Heart left ventricle (tissue), 16 donors: ENCODE measurements at regions not wholly inside any gene's neighbourhood (a gene's known extent, or its start where the extent isn't known, plus 50 kb on each side); places are given as distances from the start of the nearest gene placed in this dataset.
"Not testable (repeated sequence)": the region's sequence is repeated elsewhere in the genome, so short reads cannot be mapped to it uniquely, and the experiment has no call there.

Source experiments
- ATAC-seq, 4 donors: fragments of 200-7000 bp; cut with Tn5 transposase; one replicate each; pipeline ENCODE4 v1.9.1; 2020 to 2022; ENCODE audit warnings: moderate library complexity in 4 of 4, mild to moderate bottlenecking in 3 of 4, moderate number of reproducible peaks in 1 of 4
- DNase-seq, 5 donors: peaks; one replicate each; pipeline ENCODE4 v3.0.0-alpha.2; 2020
- H3K27ac ChIP-seq, 12 donors: fragments of 200-600 bp; sonication (generic) in 4 of 12; one replicate each; pipeline versions ENCODE4 v1.5.0 to v1.8.0; 2016 to 2022; ENCODE audit warnings: mild to moderate bottlenecking in 2 of 12
- H3K27me3 ChIP-seq, 9 donors: fragments of 200-600 bp; sonication (generic) in 2 of 9; one replicate each; pipeline versions ENCODE4 v1.5.1 to v1.8.0; 2016 to 2022; ENCODE audit warnings: mild to moderate bottlenecking in 3 of 9
- H3K36me3 ChIP-seq, 9 donors: fragments of 200-600 bp; sonication (generic) in 2 of 9; one replicate each; pipeline versions ENCODE4 v1.5.0 to v1.8.0; 2018 to 2022; ENCODE audit warnings: mild to moderate bottlenecking in 2 of 9
- H3K4me1 ChIP-seq, 12 donors: fragments of 200-600 bp; sonication (generic) in 4 of 12; one replicate each; pipeline versions ENCODE4 v1.5.0 to v1.8.0; 2016 to 2022; ENCODE audit warnings: mild to moderate bottlenecking in 3 of 12
- H3K4me3 ChIP-seq, 12 donors: fragments of 200-600 bp; sonication (generic) in 4 of 12; one replicate each; pipeline versions ENCODE4 v1.5.0 to v1.8.0; 2017 to 2022; ENCODE audit warnings: mild to moderate bottlenecking in 9 of 12, moderate library complexity in 4 of 12
- H3K9me3 ChIP-seq, 12 donors: fragments of 200-600 bp; sonication (generic) in 4 of 12; one replicate each; pipeline versions ENCODE4 v1.5.0 to v1.8.0; 2016 to 2022; ENCODE audit warnings: mild to moderate bottlenecking in 1 of 12
- POLR2A ChIP-seq, 2 donors: fragments of 450-650 bp; IDR thresholded peaks; one replicate each; pipeline ENCODE4 v1.6.1; 2017; ENCODE audit warnings: antibody characterized with exemption in 2 of 2, mild to moderate bottlenecking in 2 of 2, moderate library complexity in 2 of 2
- WGBS, 4 donors: extraction: QIAGEN DNeasy Blood & Tissue Kit in 2 of 4; methylation state at CpG; one replicate each; pipeline versions ENCODE4 v1.1.5 to v1.1.7; 2013 to 2018; 5-methylcytosine and 5-hydroxymethylcytosine counted together
- intact Hi-C, 10 donors: fragments of 100-400 bp; cut with DNase I; formaldehyde crosslinking; loops; one replicate each; pipeline versions ENCODE4 v1.11.1 to v1.14.2; 2022
- TF ChIP-seq, protein P1 (sequence below), 12 donors: fragments of 200-600 bp; sonication (generic) in 4 of 12; IDR thresholded peaks; one replicate each; pipeline versions ENCODE4 v1.5.0 to v1.8.0; 2018 to 2022; ENCODE audit warnings: antibody characterized with exemption in 12 of 12, mild to moderate bottlenecking in 5 of 12
- donor health status: ischemic (EF 13 %, LVEDD 7.1; RV severe dilation, severe dysfunction).
- donor health status: healthy with polysubstance abuse.
- donor health status: DM: no; HTN: yes; CAD: no.
- donor health status: DM: no; HTN: no; CAD: no.
- donor health status: ischemic (EF 25% LVEDD 6.9; RV normal size, moderate dysfunction).
- donor health status: ischemic (EF 25% LVEDD 5.7; RV mildly dilated, moderate dysfunction).
- donor health status: healthy.
- donor health status: DM: yes; HTN: yes; CAD: no.
- donor health status: ischemic (EF 35%, LVEDD 5.7; RV mildly dilated, moderate dysfunction).
- donor health status: nonischemic (EF 11% LVEDD 7.7; RV severe dilation, severe dysfunction).
- donor health status: DM: yes; HTN: yes; CAD: no.
- donor health status: PGD.
- donor health status: ischemic (EF 29% LVEDD 5.4; RV normal size, mild dysfunction).
- donor health status: nonischemic (EF 23%, LVEDD 6.1; RV moderate dilation, normal function).

DNA sequence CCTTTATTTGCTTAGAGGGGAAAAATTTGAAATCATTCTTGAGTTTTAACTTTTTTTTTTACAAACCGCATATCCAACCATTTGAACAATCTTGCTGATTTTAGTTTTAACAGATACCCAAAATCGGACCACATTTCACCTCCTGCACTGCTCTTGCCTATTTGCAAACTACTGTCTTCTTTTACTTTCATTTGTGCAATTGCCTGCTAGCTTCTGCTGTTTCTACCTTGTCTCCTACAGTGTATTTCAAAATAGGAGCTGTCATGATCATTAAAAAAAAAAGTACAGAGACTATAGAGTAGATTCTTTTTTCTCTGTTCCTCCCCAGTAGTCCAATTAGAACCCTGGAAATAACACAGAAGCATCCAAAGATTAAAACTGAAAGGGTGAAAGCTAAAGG is 1081.2 kb downstream of the SOCS6 start:
- Histone ChIP-seq H3K9me3 (peaks cover 0 to 40% (median 14%) of the 10 kb centered on the region in 12 donors), H3K4me1 (no peaks in the 10 kb centered on the region), H3K4me3 (no peak overlapping the region), H3K27me3 (no peaks in the 10 kb centered on the region), H3K36me3 (no peaks in the 10 kb centered on the region), H3K27ac (no peak overlapping the region)
- intact Hi-C loops = no loop called here
- TF ChIP-seq, protein P1, sequence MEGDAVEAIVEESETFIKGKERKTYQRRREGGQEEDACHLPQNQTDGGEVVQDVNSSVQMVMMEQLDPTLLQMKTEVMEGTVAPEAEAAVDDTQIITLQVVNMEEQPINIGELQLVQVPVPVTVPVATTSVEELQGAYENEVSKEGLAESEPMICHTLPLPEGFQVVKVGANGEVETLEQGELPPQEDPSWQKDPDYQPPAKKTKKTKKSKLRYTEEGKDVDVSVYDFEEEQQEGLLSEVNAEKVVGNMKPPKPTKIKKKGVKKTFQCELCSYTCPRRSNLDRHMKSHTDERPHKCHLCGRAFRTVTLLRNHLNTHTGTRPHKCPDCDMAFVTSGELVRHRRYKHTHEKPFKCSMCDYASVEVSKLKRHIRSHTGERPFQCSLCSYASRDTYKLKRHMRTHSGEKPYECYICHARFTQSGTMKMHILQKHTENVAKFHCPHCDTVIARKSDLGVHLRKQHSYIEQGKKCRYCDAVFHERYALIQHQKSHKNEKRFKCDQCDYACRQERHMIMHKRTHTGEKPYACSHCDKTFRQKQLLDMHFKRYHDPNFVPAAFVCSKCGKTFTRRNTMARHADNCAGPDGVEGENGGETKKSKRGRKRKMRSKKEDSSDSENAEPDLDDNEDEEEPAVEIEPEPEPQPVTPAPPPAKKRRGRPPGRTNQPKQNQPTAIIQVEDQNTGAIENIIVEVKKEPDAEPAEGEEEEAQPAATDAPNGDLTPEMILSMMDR (IDR thresholded peaks at IDR 0.05) = no peak
- no peak for TF ChIP-seq POLR2A (IDR thresholded peaks at IDR 0.05)
- WGBS, 4 donors = 88 to 92% (median 90%) methylated on average over 2 of the region's 2 CpGs
- DNase-seq (no peak), ATAC-seq (no peak)

DNA sequence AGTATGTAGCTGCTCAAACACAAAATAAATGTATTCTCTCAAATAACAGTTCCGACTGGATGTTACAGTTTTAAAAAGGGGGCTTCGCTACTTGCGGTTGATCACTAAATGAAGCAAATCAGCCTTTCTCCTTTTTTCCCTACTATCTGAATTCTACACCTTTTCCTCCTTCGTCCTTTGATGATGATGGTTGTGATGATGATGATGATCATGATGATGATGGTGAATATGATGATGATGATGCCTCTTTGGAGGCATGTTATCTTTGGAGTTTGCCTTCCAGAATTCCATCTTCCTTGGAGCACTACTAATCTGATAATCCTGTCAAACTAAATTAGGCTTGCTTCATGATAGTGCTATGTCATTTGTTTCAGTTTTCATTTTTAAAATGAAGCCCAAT is 1073.3 kb downstream of the SOCS6 start:
- intact Hi-C loops = no loop called here

DNA sequence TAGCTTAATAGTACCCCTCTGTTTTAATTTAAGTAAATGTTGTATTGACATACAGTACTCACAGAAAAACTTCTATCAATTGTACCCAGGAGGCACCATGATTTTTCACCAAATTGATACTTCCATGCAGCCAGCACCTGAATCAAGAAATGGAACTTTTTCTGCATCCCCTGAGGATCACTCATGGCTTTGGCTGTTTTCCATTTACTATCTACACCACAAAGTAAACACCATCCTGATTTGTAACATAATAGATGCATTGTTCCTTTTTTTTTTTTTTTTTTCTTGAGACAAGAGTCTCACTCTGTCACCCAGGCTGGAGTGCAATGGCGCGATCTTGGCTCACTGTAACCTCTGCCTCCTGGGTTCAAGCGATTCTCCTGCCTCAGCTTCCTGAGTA is 1066.8 kb downstream of the SOCS6 start:
- H3K4me3 ChIP-seq, ATAC-seq, H3K36me3 ChIP-seq, H3K4me1 ChIP-seq, H3K27me3 ChIP-seq, DNase-seq, intact Hi-C loops, H3K27ac ChIP-seq, H3K9me3 ChIP-seq: not testable (repeated sequence)
- 85 to 95% (median 91%) methylated on average over 3 of the region's 3 CpGs for WGBS, 4 donors

More for the DNA sequence above, 1073.3 kb downstream of the SOCS6 start:
- Histone ChIP-seq H3K27ac (no peak overlapping the region), H3K27me3 (no peaks in the 10 kb centered on the region), H3K4me3 (no peak overlapping the region), H3K9me3 (peaks cover 0 to 33% (median 13%) of the 10 kb centered on the region in 12 donors), H3K4me1 (no peaks in the 10 kb centered on the region), H3K36me3 (no peaks in the 10 kb centered on the region)
- no peak for DNase-seq
- WGBS, 4 donors = 86 to 89% (median 86%) methylated on average over 4 of the region's 4 CpGs
- TF ChIP-seq POLR2A (IDR thresholded peaks at IDR 0.05) = no peak
- TF ChIP-seq, protein P1 (IDR thresholded peaks at IDR 0.05) = no peak
- no peak for ATAC-seq

DNA sequence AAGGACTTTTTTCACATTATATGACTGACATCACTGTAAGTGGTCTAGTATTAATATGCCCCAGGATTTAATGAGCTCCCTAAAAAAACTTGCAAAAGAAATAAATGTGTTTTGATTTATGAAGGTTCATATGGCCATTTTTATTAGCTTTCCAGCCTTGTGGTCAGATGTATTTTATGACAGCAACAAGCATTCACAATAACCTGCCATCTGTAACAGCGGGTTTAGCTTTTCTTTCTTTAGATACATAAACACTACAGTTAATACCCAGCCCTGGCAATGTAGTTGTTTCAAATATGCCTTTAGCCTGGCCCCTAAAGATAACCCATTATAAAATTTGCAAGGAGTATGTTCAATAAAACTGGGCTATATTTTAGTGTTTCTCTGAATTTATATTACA is 1063.8 kb downstream of the SOCS6 start:
- WGBS, 4 donors = 85 to 92% (median 87%) methylated on average over 1 of the region's 1 CpG
- TF ChIP-seq, protein P1 (IDR thresholded peaks at IDR 0.05) = no peak
- no peak for TF ChIP-seq POLR2A (IDR thresholded peaks at IDR 0.05)
- H3K36me3 ChIP-seq = no peaks in the 10 kb centered on the region

DNA sequence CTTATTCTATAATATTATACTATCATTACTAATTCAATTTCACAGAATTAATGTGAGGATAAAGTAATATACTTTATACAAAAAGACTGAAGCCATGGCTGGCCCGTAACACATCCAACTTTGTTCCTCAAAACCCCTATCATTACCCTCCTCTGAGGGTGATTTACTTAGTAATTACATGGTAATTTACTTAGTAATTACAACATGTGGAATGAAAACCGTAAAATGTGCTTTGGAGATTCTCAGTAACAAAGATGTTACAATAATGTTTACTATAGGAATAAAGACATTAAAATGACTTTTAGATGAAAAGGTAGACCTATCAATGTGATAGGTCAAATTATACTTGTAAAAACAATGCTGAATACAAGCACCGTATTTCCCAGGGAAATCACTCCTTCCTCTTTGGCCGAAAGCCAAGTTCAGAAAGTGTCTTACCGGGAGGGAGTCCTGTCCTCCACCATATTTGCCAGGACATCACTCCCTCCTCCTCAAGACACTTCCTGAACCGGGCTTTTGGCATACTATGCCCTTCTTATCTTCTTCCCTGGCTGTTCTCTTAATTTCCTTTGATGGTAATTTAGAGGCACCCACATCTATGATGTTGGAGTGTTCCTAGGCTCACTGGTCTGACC is 1047.8 kb downstream of the SOCS6 start:
- 50 to 62% (median 54%) methylated on average over 6 of the region's 6 CpGs for WGBS, 4 donors
- Histone ChIP-seq H3K36me3 (no peaks in the 10 kb centered on the region), H3K27ac (no peak overlapping the region), H3K4me1 (no peaks in the 10 kb centered on the region), H3K9me3 (no peaks in the 10 kb centered on the region), H3K27me3 (no peaks in the 10 kb centered on the region), H3K4me3 (no peak overlapping the region)
- TF ChIP-seq, protein P1 (IDR thresholded peaks at IDR 0.05) = no peak
- TF ChIP-seq POLR2A (IDR thresholded peaks at IDR 0.05) = no peak
- ATAC-seq = no peak
- no peak for DNase-seq
- intact Hi-C loops = no loop called here

More for the DNA sequence above, 1063.8 kb downstream of the SOCS6 start:
- Histone ChIP-seq H3K4me3 (no peak overlapping the region), H3K9me3 (peaks cover 0 to 5% (median 0%) of the 10 kb centered on the region in 12 donors), H3K27ac (no peak overlapping the region), H3K4me1 (no peaks in the 10 kb centered on the region), H3K27me3 (no peaks in the 10 kb centered on the region)
- intact Hi-C loops = no loop called here
- no peak for ATAC-seq
- no peak for DNase-seq
